ENCODE measurements at regions not wholly inside any gene's neighbourhood (a gene's known extent, or its start where the extent isn't known, plus 50 kb on each side); places are given as distances from the start of the nearest gene placed in this dataset.
"Not testable (repeated sequence)": the region's sequence is repeated elsewhere in the genome, so short reads cannot be mapped to it uniquely, and the experiment has no call there.

DNA sequence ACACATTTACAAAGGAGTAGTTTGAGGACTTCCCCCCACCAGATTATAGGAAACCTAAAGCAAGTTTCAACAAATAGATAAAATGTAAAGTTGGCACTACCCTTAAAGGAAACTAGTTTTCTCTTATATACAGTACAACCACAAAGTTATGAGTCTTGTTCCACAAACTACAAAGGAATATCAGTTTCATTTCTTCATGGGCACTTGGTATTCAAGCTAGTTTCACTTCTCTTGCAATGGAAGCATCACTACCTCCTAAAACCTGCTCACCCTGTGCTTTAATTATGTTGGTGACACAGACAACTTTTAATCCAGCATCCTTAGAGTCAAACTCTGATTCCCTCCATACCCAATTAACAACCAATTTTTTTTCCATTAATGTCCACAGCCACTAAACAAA, 707.0 kb downstream of the ROBO2 start:
- Histone ChIP-seq H3K9ac (ENCODE audit: insufficient read depth, low read length) (no peak overlapping the region), H3K27me3 (ENCODE audit: control insufficient read depth, insufficient read depth, low read length) (no peaks in the 10 kb centered on the region), H3K36me3 (ENCODE audit: control insufficient read depth, insufficient read depth, low read length) (no peaks in the 10 kb centered on the region), H3K4me2 (ENCODE audit: extremely low read depth, insufficient read depth, low read length) (no peak overlapping the region), H4K20me1 (ENCODE audit: control insufficient read depth, extremely low read depth, insufficient read depth, low read length) (no peaks in the 10 kb centered on the region), H3K4me3 (replicated peaks in 1 of 4; ENCODE audit: control extremely low read depth in 1 of 4, insufficient read depth in 1 of 4, low read depth in 3 of 4, low read length in 4 of 4) (no peak overlapping the region), H2AFZ (ENCODE audit: low read length) (no peak overlapping the region), H3K27ac (ENCODE audit: insufficient read depth, low read length) (no peak overlapping the region), H3K9me3 (ENCODE audit: control insufficient read depth, insufficient read depth, low read depth, low read length) (no peaks in the 10 kb centered on the region), H3K79me2 (ENCODE audit: control insufficient read depth, insufficient read depth, low read length) (no peaks in the 10 kb centered on the region), H3K4me1 (ENCODE audit: control insufficient read depth, extremely low read depth, insufficient read depth, low read length) (no peaks in the 10 kb centered on the region)
- no peak for TF ChIP-seq EZH2 (IDR thresholded peaks at IDR 0.05; ENCODE audit: low read length, missing control alignments)
- TF ChIP-seq, protein P1, sequence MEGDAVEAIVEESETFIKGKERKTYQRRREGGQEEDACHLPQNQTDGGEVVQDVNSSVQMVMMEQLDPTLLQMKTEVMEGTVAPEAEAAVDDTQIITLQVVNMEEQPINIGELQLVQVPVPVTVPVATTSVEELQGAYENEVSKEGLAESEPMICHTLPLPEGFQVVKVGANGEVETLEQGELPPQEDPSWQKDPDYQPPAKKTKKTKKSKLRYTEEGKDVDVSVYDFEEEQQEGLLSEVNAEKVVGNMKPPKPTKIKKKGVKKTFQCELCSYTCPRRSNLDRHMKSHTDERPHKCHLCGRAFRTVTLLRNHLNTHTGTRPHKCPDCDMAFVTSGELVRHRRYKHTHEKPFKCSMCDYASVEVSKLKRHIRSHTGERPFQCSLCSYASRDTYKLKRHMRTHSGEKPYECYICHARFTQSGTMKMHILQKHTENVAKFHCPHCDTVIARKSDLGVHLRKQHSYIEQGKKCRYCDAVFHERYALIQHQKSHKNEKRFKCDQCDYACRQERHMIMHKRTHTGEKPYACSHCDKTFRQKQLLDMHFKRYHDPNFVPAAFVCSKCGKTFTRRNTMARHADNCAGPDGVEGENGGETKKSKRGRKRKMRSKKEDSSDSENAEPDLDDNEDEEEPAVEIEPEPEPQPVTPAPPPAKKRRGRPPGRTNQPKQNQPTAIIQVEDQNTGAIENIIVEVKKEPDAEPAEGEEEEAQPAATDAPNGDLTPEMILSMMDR (conservative IDR thresholded peaks at IDR 0.05 in 1 of 2, IDR thresholded peaks at IDR 0.05 in 1 of 2; ENCODE audit: low read depth in 1 of 2, low read length in 2 of 2), result no peak
- no peak for DNase-seq (ENCODE audit: low read depth in 2 of 2)

DNA sequence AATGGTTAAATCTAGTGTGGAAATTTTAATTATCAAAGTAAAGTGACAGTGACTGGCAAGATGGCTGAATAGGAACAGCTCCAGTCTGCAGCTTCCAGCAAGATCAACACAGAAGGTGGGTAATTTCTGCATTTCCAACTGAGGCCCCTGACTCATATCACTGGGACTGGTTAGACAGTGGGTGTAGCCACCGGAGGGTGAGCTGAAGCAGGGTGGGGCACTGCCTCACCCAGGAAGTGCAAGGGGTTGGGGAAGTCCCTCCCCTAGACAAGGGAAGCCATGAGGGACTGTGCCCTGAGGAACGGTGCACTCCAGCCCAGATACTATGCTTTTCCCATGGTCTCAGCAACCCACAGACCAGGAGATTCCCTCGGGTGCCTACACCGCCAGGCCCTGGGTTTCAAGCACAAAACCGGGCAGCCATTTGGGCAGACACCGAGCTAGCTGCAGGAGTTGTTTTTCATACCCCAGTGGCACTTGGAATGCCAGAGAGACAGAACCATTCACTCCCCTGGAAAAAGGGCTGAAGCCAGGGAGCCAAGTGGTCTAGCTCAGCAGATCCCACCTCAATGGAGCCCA, 716.6 kb downstream of the ROBO2 start:
- DNase-seq (ENCODE audit: low read depth in 2 of 2); H3K4me2 ChIP-seq (ENCODE audit: extremely low read depth, insufficient read depth, low read length); H3K9me3 ChIP-seq (ENCODE audit: control insufficient read depth, insufficient read depth, low read depth, low read length); H3K9ac ChIP-seq (ENCODE audit: insufficient read depth, low read length); H4K20me1 ChIP-seq (ENCODE audit: control insufficient read depth, extremely low read depth, insufficient read depth, low read length); H3K79me2 ChIP-seq (ENCODE audit: control insufficient read depth, insufficient read depth, low read length); H3K27ac ChIP-seq (ENCODE audit: insufficient read depth, low read length); H3K4me1 ChIP-seq (ENCODE audit: control insufficient read depth, extremely low read depth, insufficient read depth, low read length); H3K27me3 ChIP-seq (ENCODE audit: control insufficient read depth, insufficient read depth, low read length); H3K36me3 ChIP-seq (ENCODE audit: control insufficient read depth, insufficient read depth, low read length); H2AFZ ChIP-seq (ENCODE audit: low read length); H3K4me3 ChIP-seq (replicated peaks in 1 of 4; ENCODE audit: control extremely low read depth in 1 of 4, insufficient read depth in 1 of 4, low read depth in 3 of 4, low read length in 4 of 4): not testable (repeated sequence)

- no peaks in the 10 kb centered on the region for H3K9me3 ChIP-seq (ENCODE audit: control insufficient read depth, insufficient read depth, low read depth, low read length)
- H3K79me2 ChIP-seq (ENCODE audit: control insufficient read depth, insufficient read depth, low read length), result no peaks in the 10 kb centered on the region
- no peaks in the 10 kb centered on the region for H3K4me1 ChIP-seq (ENCODE audit: control insufficient read depth, extremely low read depth, insufficient read depth, low read length)
- DNase-seq (ENCODE audit: low read depth in 2 of 2), result no peak
- no peaks in the 10 kb centered on the region for H3K36me3 ChIP-seq (ENCODE audit: control insufficient read depth, insufficient read depth, low read length)
- no peak overlapping the region for H3K4me3 ChIP-seq (replicated peaks in 1 of 4; ENCODE audit: control extremely low read depth in 1 of 4, insufficient read depth in 1 of 4, low read depth in 3 of 4, low read length in 4 of 4)
- TF ChIP-seq, protein P1 (conservative IDR thresholded peaks at IDR 0.05 in 1 of 2, IDR thresholded peaks at IDR 0.05 in 1 of 2; ENCODE audit: low read depth in 1 of 2, low read length in 2 of 2), result no peak
- TF ChIP-seq EZH2 (IDR thresholded peaks at IDR 0.05; ENCODE audit: low read length, missing control alignments), result no peak
- no peaks in the 10 kb centered on the region for H4K20me1 ChIP-seq (ENCODE audit: control insufficient read depth, extremely low read depth, insufficient read depth, low read length)
- no peak overlapping the region for H3K9ac ChIP-seq (ENCODE audit: insufficient read depth, low read length)
- H3K27me3 ChIP-seq (ENCODE audit: control insufficient read depth, insufficient read depth, low read length), result no peaks in the 10 kb centered on the region
- no peak overlapping the region for H2AFZ ChIP-seq (ENCODE audit: low read length)
- no peak overlapping the region for H3K4me2 ChIP-seq (ENCODE audit: extremely low read depth, insufficient read depth, low read length)
- H3K27ac ChIP-seq (ENCODE audit: insufficient read depth, low read length), result no peak overlapping the region
These were observed 732.6 kb downstream of the ROBO2 start for GRCh38 chr3:77772459-77772858.

Measured in fibroblast of lung (primary cell).